H1 (cell line): ENCODE measurements at regions not wholly inside any gene's neighbourhood (a gene's known extent, or its start where the extent isn't known, plus 50 kb on each side); places are given as distances from the start of the nearest gene placed in this dataset.

Source experiments
- BACH1 ChIP-seq: IDR thresholded peaks from 2 replicates; pipeline ENCODE4 v1.6.1; 2012; ENCODE audit warnings: low read length, improper control_type of control experiment
- CHD7 ChIP-seq: fragments of 300-600 bp; sonication (generic); IDR thresholded peaks from 2 replicates; pipeline ENCODE4 v1.7.1; 2012; ENCODE audit warnings: low read length, moderate library complexity, mild to moderate bottlenecking, inconsistent platforms; ENCODE audit not compliant: insufficient replicate concordance
- EP300 ChIP-seq, 2 experiments: IDR thresholded peaks; 1 replicate in 1 of 2; 2 replicates in 1 of 2; pipeline ENCODE4 v1.6.1; 2011 to 2012; ENCODE audit warnings: low read depth in 2 of 2, low read length in 2 of 2, mild to moderate bottlenecking in 2 of 2, borderline replicate concordance in 1 of 2, inconsistent platforms in 1 of 2, moderate library complexity in 1 of 2
- FOSL1 ChIP-seq: IDR thresholded peaks from 2 replicates; pipeline ENCODE4 v1.6.1; 2011; ENCODE audit warnings: mild to moderate bottlenecking, low read depth, low read length, moderate library complexity; ENCODE audit not compliant: insufficient read depth
- NANOG ChIP-seq: IDR thresholded peaks from 2 replicates; pipeline ENCODE4 v1.6.1; 2011; ENCODE audit warnings: low read length, low read depth, mild to moderate bottlenecking, inconsistent platforms; ENCODE audit not compliant: insufficient read depth, poor library complexity, severe bottlenecking
- NRF1 ChIP-seq: IDR thresholded peaks from 2 replicates; pipeline ENCODE4 v1.6.1; 2011; ENCODE audit warnings: mild to moderate bottlenecking, low read depth, low read length, improper control_type of control experiment
- POU5F1 ChIP-seq: IDR thresholded peaks from 2 replicates; pipeline ENCODE4 v1.6.1; 2011; ENCODE audit warnings: low read depth, mild to moderate bottlenecking, low read length, moderate library complexity
- RBBP5 ChIP-seq: IDR thresholded peaks from 2 replicates; pipeline ENCODE4 v1.7.1; 2012; ENCODE audit warnings: low read depth, mild to moderate bottlenecking, inconsistent platforms, low read length, moderate library complexity, borderline replicate concordance
- RXRA ChIP-seq: IDR thresholded peaks from 2 replicates; pipeline ENCODE4 v1.6.1; 2011; ENCODE audit warnings: low read depth, mild to moderate bottlenecking, low read length, moderate library complexity; ENCODE audit not compliant: insufficient read depth
- SIX5 ChIP-seq: IDR thresholded peaks from 2 replicates; pipeline ENCODE4 v1.6.1; 2011; ENCODE audit warnings: mild to moderate bottlenecking, low read depth, low read length
- SP1 ChIP-seq: IDR thresholded peaks from 2 replicates; pipeline ENCODE4 v1.6.1; 2011; ENCODE audit warnings: low read depth, low read length
- SP4 ChIP-seq: IDR thresholded peaks from 2 replicates; pipeline ENCODE4 v1.6.1; 2012; ENCODE audit warnings: low read length, inconsistent platforms
- SUZ12 ChIP-seq: fragments of 200-600 bp; sonication (generic); IDR thresholded peaks from 2 replicates; pipeline ENCODE4 v1.6.1; 2012; ENCODE audit warnings: mild to moderate bottlenecking, inconsistent platforms, low read length, moderate library complexity, mixed read lengths

GRCh38 chr9:115674091-115674490, 479.5 kb upstream of the PAPPA start (continued):
- no peak for TF ChIP-seq CHD7
- no peak for TF ChIP-seq SIX5
- no peak for TF ChIP-seq NRF1
- TF ChIP-seq SUZ12 = no peak
- no peak for TF ChIP-seq POU5F1
- no peak for TF ChIP-seq SP1
- TF ChIP-seq FOSL1 = no peak
- TF ChIP-seq RBBP5 = no peak
- TF ChIP-seq EP300 (IDR thresholded peaks at IDR 0.05; ENCODE audit: borderline replicate concordance in 1 of 2, low read depth in 2 of 2, low read length in 2 of 2) = no peak
- TF ChIP-seq RXRA = no peak
- TF ChIP-seq NANOG = no peak
- no peak for TF ChIP-seq SP4
- TF ChIP-seq BACH1 = no peak
